Naive B cell (primary cell): ENCODE measurements at regions not wholly inside any gene's neighbourhood (a gene's known extent, or its start where the extent isn't known, plus 50 kb on each side); places are given as distances from the start of the nearest gene placed in this dataset.

Source experiments
- ATAC-seq, 2 donors: fragments of 150-1000 bp; cut with Tn5 transposase; 2 replicates each; pipeline ENCODE4 v1.10.0; 2021; ENCODE audit warnings: low read depth in 2 of 2, mild to moderate bottlenecking in 2 of 2, moderate library complexity in 2 of 2
- DNase-seq: peaks from one replicate; pipeline ENCODE4 v3.0.0; 2022
- H3K27ac Mint-ChIP-seq, 6 donors: one replicate each; pipeline ENCODE4 v1.8.0; 2020 to 2022; ENCODE audit warnings: mild to moderate bottlenecking in 6 of 6, mixed read lengths in 6 of 6, moderate library complexity in 5 of 6, inconsistent platforms in 2 of 6
- H3K27me3 Mint-ChIP-seq, 3 donors: one replicate each; pipeline ENCODE4 v1.8.0; 2021 to 2022; ENCODE audit warnings: mixed read lengths in 3 of 3, mild to moderate bottlenecking in 1 of 3
- H3K36me3 Mint-ChIP-seq, 2 donors: one replicate each; pipeline ENCODE4 v1.8.0; 2020 to 2022; ENCODE audit warnings: mixed read lengths in 2 of 2, inconsistent platforms in 1 of 2, mild to moderate bottlenecking in 1 of 2
- H3K4me1 Mint-ChIP-seq, 3 donors: one replicate each; pipeline ENCODE4 v1.8.0; 2020 to 2022; ENCODE audit warnings: mixed read lengths in 3 of 3, inconsistent platforms in 1 of 3, mild to moderate bottlenecking in 1 of 3, moderate library complexity in 1 of 3
- H3K4me3 Mint-ChIP-seq, 8 donors: one replicate each; pipeline ENCODE4 v1.8.0; 2020 to 2022; ENCODE audit warnings: mild to moderate bottlenecking in 8 of 8, mixed read lengths in 8 of 8, moderate library complexity in 8 of 8, inconsistent platforms in 2 of 8
- H3K9me3 Mint-ChIP-seq, 7 donors: one replicate each; pipeline ENCODE4 v1.8.0; 2020 to 2022; ENCODE audit warnings: mixed read lengths in 7 of 7, mild to moderate bottlenecking in 5 of 7, inconsistent platforms in 2 of 7, moderate library complexity in 1 of 7

- no peaks in the 10 kb centered on the region for H3K4me1 Mint-ChIP-seq
- DNase-seq: no peak
Measured at GRCh38 chr10:52877451-52877850, 104.9 kb upstream of the MBL2 start.

GRCh38 chr10:52875336-52875735 is 102.8 kb upstream of the MBL2 start:
- Mint-ChIP-seq H3K27me3 (no peaks in the 10 kb centered on the region), H3K9me3 (peaks cover 0 to 2% (median 0%) of the 10 kb centered on the region in 7 donors), H3K4me1 (no peaks in the 10 kb centered on the region), H3K27ac (no peak overlapping the region), H3K36me3 (no peaks in the 10 kb centered on the region), H3K4me3 (no peak overlapping the region)
- DNase-seq (no peak), ATAC-seq (no peak)

More at GRCh38 chr10:52877451-52877850, 104.9 kb upstream of the MBL2 start:
- H3K27ac Mint-ChIP-seq: no peak overlapping the region
- H3K9me3 Mint-ChIP-seq: no peaks in the 10 kb centered on the region
- no peaks in the 10 kb centered on the region for H3K27me3 Mint-ChIP-seq
- ATAC-seq: no peak
- H3K36me3 Mint-ChIP-seq: no peaks in the 10 kb centered on the region
- no peak overlapping the region for H3K4me3 Mint-ChIP-seq

- H3K4me1 Mint-ChIP-seq: no peaks in the 10 kb centered on the region
- H3K4me3 Mint-ChIP-seq: no peak overlapping the region
- ATAC-seq (no peak), DNase-seq (no peak)
- H3K27me3 Mint-ChIP-seq: no peaks in the 10 kb centered on the region
- no peaks in the 10 kb centered on the region for H3K36me3 Mint-ChIP-seq
- no peak overlapping the region for H3K27ac Mint-ChIP-seq
- peaks cover 0 to 8% (median 0%) of the 10 kb centered on the region in 7 donors for H3K9me3 Mint-ChIP-seq
Measured at GRCh38 chr10:52874581-52874980, 102.0 kb upstream of the MBL2 start.

GRCh38 chr10:52871191-52871843 is 98.7 kb upstream of the MBL2 start:
- ATAC-seq: no peak

GRCh38 chr10:52870562-52870961 is 98.0 kb upstream of the MBL2 start:
- Mint-ChIP-seq H3K27ac (no peak overlapping the region), H3K27me3 (no peaks in the 10 kb centered on the region), H3K9me3 (peaks cover 0 to 19% (median 6%) of the 10 kb centered on the region in 7 donors), H3K4me1 (no peaks in the 10 kb centered on the region), H3K36me3 (peaks cover 0 to 6% of the 10 kb centered on the region in 2 donors), H3K4me3 (no peak overlapping the region)
- ATAC-seq (no peak), DNase-seq (no peak)

More at GRCh38 chr10:52871191-52871843, 98.7 kb upstream of the MBL2 start:
- H3K27me3 Mint-ChIP-seq: no peaks in the 10 kb centered on the region
- no peaks in the 10 kb centered on the region for H3K4me1 Mint-ChIP-seq
- H3K9me3 Mint-ChIP-seq: peaks cover 0 to 19% (median 6%) of the 10 kb centered on the region in 7 donors
- H3K27ac Mint-ChIP-seq: no peak overlapping the region
- peaks cover 0 to 6% of the 10 kb centered on the region in 2 donors for H3K36me3 Mint-ChIP-seq
- H3K4me3 Mint-ChIP-seq: no peak overlapping the region
- DNase-seq: no peak

- Mint-ChIP-seq H3K9me3 (peaks cover 0 to 19% (median 6%) of the 10 kb centered on the region in 7 donors), H3K36me3 (peaks cover 0 to 6% of the 10 kb centered on the region in 2 donors), H3K4me3 (peak overlapping the region in 1 of 8 donors; percentile 18), H3K27ac (peak overlapping the region in 1 of 6 donors; percentile 0), H3K27me3 (no peaks in the 10 kb centered on the region), H3K4me1 (no peaks in the 10 kb centered on the region)
- ATAC-seq: no peak
- no peak for DNase-seq
Measured at GRCh38 chr10:52869864-52870263, 97.3 kb upstream of the MBL2 start.

- no peaks in the 10 kb centered on the region for H3K27me3 Mint-ChIP-seq
- no peak overlapping the region for H3K4me3 Mint-ChIP-seq
- ATAC-seq (no peak), DNase-seq (no peak)
- no peak overlapping the region for H3K27ac Mint-ChIP-seq
- H3K4me1 Mint-ChIP-seq: no peaks in the 10 kb centered on the region
- peaks cover 0 to 17% (median 6%) of the 10 kb centered on the region in 7 donors for H3K9me3 Mint-ChIP-seq
- peaks cover 0 to 6% of the 10 kb centered on the region in 2 donors for H3K36me3 Mint-ChIP-seq
Measured at GRCh38 chr10:52865213-52865612, 92.6 kb upstream of the MBL2 start.

GRCh38 chr10:52864201-52865106 is 91.9 kb upstream of the MBL2 start:
- DNase-seq (no peak), ATAC-seq (no peak)
- H3K4me1 Mint-ChIP-seq: no peaks in the 10 kb centered on the region
- no peak overlapping the region for H3K27ac Mint-ChIP-seq
- no peak overlapping the region for H3K4me3 Mint-ChIP-seq
- no peaks in the 10 kb centered on the region for H3K27me3 Mint-ChIP-seq
- H3K9me3 Mint-ChIP-seq: peaks cover 0 to 11% (median 6%) of the 10 kb centered on the region in 7 donors
- peaks cover 0 to 6% of the 10 kb centered on the region in 2 donors for H3K36me3 Mint-ChIP-seq

- DNase-seq (no peak), ATAC-seq (no peak)
- Mint-ChIP-seq H3K27ac (no peak overlapping the region), H3K36me3 (no peaks in the 10 kb centered on the region), H3K4me3 (no peak overlapping the region), H3K9me3 (peaks cover 0 to 4% (median 0%) of the 10 kb centered on the region in 7 donors), H3K4me1 (no peaks in the 10 kb centered on the region), H3K27me3 (no peaks in the 10 kb centered on the region)
Measured at GRCh38 chr10:52858722-52859121, 86.1 kb upstream of the MBL2 start.

GRCh38 chr10:52855546-52856325 is 83.2 kb upstream of the MBL2 start:
- DNase-seq: no peak
- Mint-ChIP-seq H3K36me3 (no peaks in the 10 kb centered on the region), H3K9me3 (peaks cover 0 to 3% (median 0%) of the 10 kb centered on the region in 7 donors), H3K4me1 (no peaks in the 10 kb centered on the region), H3K27ac (no peak overlapping the region), H3K4me3 (no peak overlapping the region), H3K27me3 (no peaks in the 10 kb centered on the region)
- ATAC-seq: no peak

GRCh38 chr10:52853704-52854103 is 81.1 kb upstream of the MBL2 start:
- Mint-ChIP-seq H3K27ac (no peak overlapping the region), H3K4me1 (no peaks in the 10 kb centered on the region), H3K4me3 (no peak overlapping the region), H3K27me3 (no peaks in the 10 kb centered on the region), H3K36me3 (no peaks in the 10 kb centered on the region), H3K9me3 (peaks cover 0 to 3% (median 0%) of the 10 kb centered on the region in 7 donors)
- ATAC-seq (no peak), DNase-seq (no peak)

- Mint-ChIP-seq H3K36me3 (no peaks in the 10 kb centered on the region), H3K9me3 (peaks cover 0 to 18% (median 6%) of the 10 kb centered on the region in 7 donors), H3K4me3 (no peak overlapping the region), H3K27me3 (no peaks in the 10 kb centered on the region), H3K27ac (no peak overlapping the region), H3K4me1 (no peaks in the 10 kb centered on the region)
- DNase-seq (no peak), ATAC-seq (no peak)
Measured at GRCh38 chr10:52836816-52837215, 64.2 kb upstream of the MBL2 start.
